DMS53 treated with DMSO at 0.1 percent for 48 hours (cell line): ENCODE measurements at regions not wholly inside any gene's neighbourhood (a gene's known extent, or its start where the extent isn't known, plus 50 kb on each side); places are given as distances from the start of the nearest gene placed in this dataset.
"Not testable (repeated sequence)": the region's sequence is repeated elsewhere in the genome, so short reads cannot be mapped to it uniquely, and the experiment has no call there.

Experiments used
- DNase-seq: peaks from one replicate; lab custom pipeline; 2025; ENCODE audit not compliant: unreplicated experiment; lab: John Stamatoyannopoulos, UW

DNA sequence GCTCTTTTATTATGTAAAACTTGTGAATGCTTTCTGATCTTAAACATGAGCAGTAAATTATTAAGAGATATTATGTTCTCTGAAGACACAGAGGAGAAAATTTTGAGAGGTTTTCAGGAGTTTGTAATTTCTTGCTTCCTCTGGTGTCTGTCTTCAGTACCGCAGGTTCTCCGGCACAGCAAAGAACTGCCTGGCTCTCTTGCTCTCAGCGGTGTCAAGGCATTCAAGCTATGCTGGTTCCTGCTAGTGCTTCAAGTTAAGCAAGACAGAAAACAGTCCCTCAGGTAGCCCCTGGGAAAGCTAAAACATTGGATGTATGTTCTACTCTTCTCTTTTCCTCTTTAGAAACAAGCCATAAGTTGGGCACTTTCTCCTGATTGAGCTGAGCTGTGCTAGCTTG is 120.2 kb upstream of the CENPE start:
- DNase-seq, result no peak

- no peak for DNase-seq
Measured at GRCh38 chr4:103308248-103308561, 110.1 kb upstream of the CENPE start.

GRCh38 chr4:103307453-103308247 is 109.5 kb upstream of the CENPE start:
- DNase-seq, result no peak

- no peak for DNase-seq
Measured at GRCh38 chr4:103306870-103307375, 108.8 kb upstream of the CENPE start.

- DNase-seq, result no peak
Measured at GRCh38 chr4:103305355-103305754, 107.2 kb upstream of the CENPE start.

GRCh38 chr4:103303011-103303410 is 104.9 kb upstream of the CENPE start:
- DNase-seq, result no peak

GRCh38 chr4:103292959-103293358 is 94.8 kb upstream of the CENPE start:
- DNase-seq, result no peak

DNA sequence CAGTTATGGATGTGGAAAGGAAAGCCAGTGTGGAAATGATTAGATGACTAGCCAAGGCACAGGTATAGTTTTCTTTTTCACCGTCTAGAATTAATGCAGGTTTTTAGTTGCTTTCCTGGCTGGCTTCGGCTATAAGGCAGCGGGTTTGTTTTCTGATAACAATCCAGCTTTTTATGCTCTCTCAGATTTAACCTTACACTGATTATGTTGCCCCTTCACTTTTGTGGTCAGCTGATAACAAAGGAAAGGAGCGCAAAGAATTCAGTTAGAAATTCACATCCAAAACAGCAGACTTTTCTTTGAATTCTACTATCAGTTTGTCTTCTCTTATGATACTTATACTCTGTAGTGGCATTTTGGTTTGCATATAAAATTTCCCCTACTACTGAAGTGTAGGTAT is 94.2 kb upstream of the CENPE start:
- no peak for DNase-seq

- DNase-seq, result no peak
Measured at GRCh38 chr4:103289186-103289585, 91.0 kb upstream of the CENPE start.

DNA sequence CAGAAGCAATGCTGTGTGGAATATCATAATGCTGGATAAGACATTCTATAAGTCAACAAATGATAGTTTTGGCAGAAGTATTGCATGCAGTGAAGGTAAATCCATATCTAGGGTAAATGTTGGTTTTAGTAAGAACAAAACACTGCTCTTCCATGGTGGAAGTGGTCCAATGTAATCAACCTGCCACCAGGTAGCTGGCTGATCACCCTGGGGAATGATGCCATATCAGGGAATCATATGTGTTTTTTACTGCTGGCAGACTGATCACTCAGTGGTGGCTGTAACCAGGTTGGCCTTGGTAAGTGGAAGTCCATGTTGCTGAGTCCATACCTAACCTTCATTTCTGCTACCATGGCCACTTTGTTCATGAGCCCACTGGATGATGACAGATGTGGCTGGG is 74.0 kb upstream of the CENPE start:
- DNase-seq, result no peak

DNA sequence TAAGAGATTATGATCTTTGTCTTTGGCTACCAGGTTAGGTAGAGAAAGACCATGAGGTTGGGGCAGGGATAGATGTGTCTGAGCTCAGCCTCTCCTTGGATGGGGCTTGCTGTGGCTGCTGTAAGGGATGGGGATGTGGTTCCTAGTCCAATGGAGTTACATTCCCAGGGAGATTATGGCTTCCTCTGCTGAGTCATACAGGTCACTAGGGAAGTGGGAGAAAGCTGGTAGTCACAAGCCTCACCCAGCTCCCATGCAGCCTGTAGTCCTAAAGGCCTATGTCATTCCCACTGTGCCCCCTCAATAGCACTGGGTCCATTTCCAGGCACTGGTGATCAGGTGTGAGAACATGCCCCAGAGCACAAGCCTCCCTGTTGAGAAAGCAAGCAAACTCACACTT is 70.6 kb upstream of the CENPE start:
- no peak for DNase-seq

DNA sequence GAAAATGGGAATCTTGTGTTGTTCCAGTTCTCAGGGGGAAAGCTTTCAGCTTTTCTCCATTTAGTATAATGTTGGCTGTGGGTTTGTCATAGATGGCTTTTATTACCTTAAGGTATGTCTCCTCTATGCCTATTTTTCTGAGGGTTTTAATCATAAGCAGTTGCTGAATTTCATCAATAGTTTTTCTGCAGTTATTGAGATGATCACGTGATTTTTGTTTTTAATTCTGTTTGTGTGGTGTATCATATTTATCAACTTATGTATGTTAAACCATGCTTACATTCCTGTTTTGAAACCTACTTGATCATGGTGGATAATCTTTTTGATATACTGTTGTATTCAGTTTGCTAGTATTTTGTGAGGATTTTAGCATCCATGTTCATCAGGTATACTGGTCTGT is 66.8 kb upstream of the CENPE start:
- DNase-seq, result no peak

- DNase-seq, result not testable (repeated sequence)
Measured at GRCh38 chr4:103256068-103256467, 57.9 kb upstream of the CENPE start.
